ENCODE measurements at regions not wholly inside any gene's neighbourhood (a gene's known extent, or its start where the extent isn't known, plus 50 kb on each side); places are given as distances from the start of the nearest gene placed in this dataset.

DNA sequence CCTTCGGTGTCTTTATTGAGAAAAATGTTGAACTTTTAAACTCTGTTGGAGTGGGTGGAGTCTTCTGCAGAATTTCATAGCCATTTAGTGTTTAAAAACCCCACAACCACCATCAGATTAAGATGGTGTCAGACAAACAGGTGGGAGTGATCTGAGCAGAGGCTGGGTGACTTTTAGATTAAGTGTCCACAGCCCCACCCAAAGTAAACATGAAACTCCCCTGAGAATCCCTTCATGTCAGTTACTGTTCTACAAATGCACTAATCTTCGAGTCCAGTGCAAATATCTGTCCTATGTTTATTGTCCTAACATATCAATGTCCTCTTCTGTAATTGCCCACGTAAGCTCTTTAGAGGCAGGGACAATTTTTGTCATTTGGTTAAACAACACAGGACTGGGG, 175.6 kb upstream of the RBPJ start:
- H3K27ac ChIP-seq (replicated peaks) = no peak overlapping the region
- H3K4me3 ChIP-seq (replicated peaks; ENCODE audit: insufficient read depth, low read length) = no peak overlapping the region
- TF ChIP-seq SPI1 (IDR thresholded peaks at IDR 0.05; ENCODE audit: borderline replicate concordance, low read depth) = no peak
- no peak for TF ChIP-seq POLR2AphosphoS5 (IDR thresholded peaks at IDR 0.05; ENCODE audit: low read depth)
- TF ChIP-seq, protein P1, sequence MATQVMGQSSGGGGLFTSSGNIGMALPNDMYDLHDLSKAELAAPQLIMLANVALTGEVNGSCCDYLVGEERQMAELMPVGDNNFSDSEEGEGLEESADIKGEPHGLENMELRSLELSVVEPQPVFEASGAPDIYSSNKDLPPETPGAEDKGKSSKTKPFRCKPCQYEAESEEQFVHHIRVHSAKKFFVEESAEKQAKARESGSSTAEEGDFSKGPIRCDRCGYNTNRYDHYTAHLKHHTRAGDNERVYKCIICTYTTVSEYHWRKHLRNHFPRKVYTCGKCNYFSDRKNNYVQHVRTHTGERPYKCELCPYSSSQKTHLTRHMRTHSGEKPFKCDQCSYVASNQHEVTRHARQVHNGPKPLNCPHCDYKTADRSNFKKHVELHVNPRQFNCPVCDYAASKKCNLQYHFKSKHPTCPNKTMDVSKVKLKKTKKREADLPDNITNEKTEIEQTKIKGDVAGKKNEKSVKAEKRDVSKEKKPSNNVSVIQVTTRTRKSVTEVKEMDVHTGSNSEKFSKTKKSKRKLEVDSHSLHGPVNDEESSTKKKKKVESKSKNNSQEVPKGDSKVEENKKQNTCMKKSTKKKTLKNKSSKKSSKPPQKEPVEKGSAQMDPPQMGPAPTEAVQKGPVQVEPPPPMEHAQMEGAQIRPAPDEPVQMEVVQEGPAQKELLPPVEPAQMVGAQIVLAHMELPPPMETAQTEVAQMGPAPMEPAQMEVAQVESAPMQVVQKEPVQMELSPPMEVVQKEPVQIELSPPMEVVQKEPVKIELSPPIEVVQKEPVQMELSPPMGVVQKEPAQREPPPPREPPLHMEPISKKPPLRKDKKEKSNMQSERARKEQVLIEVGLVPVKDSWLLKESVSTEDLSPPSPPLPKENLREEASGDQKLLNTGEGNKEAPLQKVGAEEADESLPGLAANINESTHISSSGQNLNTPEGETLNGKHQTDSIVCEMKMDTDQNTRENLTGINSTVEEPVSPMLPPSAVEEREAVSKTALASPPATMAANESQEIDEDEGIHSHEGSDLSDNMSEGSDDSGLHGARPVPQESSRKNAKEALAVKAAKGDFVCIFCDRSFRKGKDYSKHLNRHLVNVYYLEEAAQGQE (IDR thresholded peaks at IDR 0.05; ENCODE audit: insufficient replicate concordance, low read depth) = no peak
- no peak for TF ChIP-seq GABPA (IDR thresholded peaks at IDR 0.05; ENCODE audit: low read depth)
- TF ChIP-seq, protein P2, sequence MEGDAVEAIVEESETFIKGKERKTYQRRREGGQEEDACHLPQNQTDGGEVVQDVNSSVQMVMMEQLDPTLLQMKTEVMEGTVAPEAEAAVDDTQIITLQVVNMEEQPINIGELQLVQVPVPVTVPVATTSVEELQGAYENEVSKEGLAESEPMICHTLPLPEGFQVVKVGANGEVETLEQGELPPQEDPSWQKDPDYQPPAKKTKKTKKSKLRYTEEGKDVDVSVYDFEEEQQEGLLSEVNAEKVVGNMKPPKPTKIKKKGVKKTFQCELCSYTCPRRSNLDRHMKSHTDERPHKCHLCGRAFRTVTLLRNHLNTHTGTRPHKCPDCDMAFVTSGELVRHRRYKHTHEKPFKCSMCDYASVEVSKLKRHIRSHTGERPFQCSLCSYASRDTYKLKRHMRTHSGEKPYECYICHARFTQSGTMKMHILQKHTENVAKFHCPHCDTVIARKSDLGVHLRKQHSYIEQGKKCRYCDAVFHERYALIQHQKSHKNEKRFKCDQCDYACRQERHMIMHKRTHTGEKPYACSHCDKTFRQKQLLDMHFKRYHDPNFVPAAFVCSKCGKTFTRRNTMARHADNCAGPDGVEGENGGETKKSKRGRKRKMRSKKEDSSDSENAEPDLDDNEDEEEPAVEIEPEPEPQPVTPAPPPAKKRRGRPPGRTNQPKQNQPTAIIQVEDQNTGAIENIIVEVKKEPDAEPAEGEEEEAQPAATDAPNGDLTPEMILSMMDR (IDR thresholded peaks at IDR 0.05; ENCODE audit: insufficient read depth, low read length) = no peak
- H3K27me3 ChIP-seq (ENCODE audit: insufficient read depth, poor library complexity, severe bottlenecking) = no peaks in the 10 kb centered on the region
- no peak for DNase-seq (ENCODE audit: low read depth in 1 of 2, low spot score in 1 of 2)

DNA sequence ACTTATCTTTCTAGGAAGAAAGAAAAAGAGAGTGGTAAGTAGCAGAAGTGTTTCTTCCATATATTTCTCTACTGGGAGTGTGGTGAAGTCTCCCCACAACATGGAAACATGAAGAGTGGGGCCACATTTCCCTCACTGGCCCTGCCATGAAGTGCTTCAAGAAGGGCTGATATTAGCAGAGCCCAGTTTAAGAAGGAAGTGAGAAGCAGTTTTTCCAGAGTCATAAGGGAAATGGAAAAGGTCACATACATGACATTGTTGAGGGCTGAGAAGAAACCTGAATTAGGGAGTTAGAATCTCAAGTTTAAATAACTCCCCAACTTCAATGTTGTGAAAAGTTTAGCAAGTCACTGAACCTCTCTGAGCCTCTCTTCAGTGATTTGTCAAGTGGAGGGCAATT, 171.9 kb upstream of the RBPJ start:
- Histone ChIP-seq H3K4me3 (replicated peaks; ENCODE audit: insufficient read depth, low read length) (no peak overlapping the region), H3K27ac (replicated peaks) (no peak overlapping the region), H3K27me3 (ENCODE audit: insufficient read depth, poor library complexity, severe bottlenecking) (no peaks in the 10 kb centered on the region)
- TF ChIP-seq, protein P1 (IDR thresholded peaks at IDR 0.05; ENCODE audit: insufficient replicate concordance, low read depth) = no peak
- TF ChIP-seq GABPA (IDR thresholded peaks at IDR 0.05; ENCODE audit: low read depth) = no peak
- no peak for TF ChIP-seq POLR2AphosphoS5 (IDR thresholded peaks at IDR 0.05; ENCODE audit: low read depth)
- TF ChIP-seq, protein P2 (IDR thresholded peaks at IDR 0.05; ENCODE audit: insufficient read depth, low read length) = no peak
- no peak for TF ChIP-seq SPI1 (IDR thresholded peaks at IDR 0.05; ENCODE audit: borderline replicate concordance, low read depth)
- no peak for DNase-seq (ENCODE audit: low read depth in 1 of 2, low spot score in 1 of 2)

GRCh38 chr4:26150948-26151347, 169.9 kb upstream of the RBPJ start:
- no peaks in the 10 kb centered on the region for H3K27me3 ChIP-seq (ENCODE audit: insufficient read depth, poor library complexity, severe bottlenecking)
- no peak for DNase-seq (ENCODE audit: low read depth in 1 of 2, low spot score in 1 of 2)
- no peak overlapping the region for H3K4me3 ChIP-seq (replicated peaks; ENCODE audit: insufficient read depth, low read length)
- TF ChIP-seq SPI1 (IDR thresholded peaks at IDR 0.05; ENCODE audit: borderline replicate concordance, low read depth) = no peak
- no peak for TF ChIP-seq GABPA (IDR thresholded peaks at IDR 0.05; ENCODE audit: low read depth)
- TF ChIP-seq, protein P1 (IDR thresholded peaks at IDR 0.05; ENCODE audit: insufficient replicate concordance, low read depth) = no peak
- TF ChIP-seq POLR2AphosphoS5 (IDR thresholded peaks at IDR 0.05; ENCODE audit: low read depth) = no peak
- H3K27ac ChIP-seq (replicated peaks) = no peak overlapping the region

Data from HL-60 (cell line).